ENCODE measurements at regions not wholly inside any gene's neighbourhood (a gene's known extent, or its start where the extent isn't known, plus 50 kb on each side); places are given as distances from the start of the nearest gene placed in this dataset.

DNA sequence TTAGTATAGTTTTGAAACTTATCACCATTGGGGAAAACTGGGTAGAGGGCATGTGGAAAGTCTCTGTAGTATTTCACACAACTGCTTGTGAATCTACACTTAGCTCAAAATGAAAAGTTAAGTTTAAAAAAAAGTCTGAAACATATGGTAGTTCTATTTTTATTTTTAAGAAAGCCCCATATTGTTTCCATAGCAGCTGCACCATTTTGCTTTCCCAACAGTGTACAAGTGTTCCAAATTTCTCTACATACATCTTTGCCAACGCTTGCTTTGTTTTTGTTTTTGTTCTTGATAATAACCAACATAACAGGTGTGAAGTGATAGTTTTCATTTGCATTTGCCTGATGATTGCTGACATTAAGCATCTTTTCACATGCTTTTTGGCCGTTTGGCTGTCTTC, 445.2 kb downstream of the FAM181B start:
- H3K18ac ChIP-seq (ENCODE audit: insufficient read length, low read depth, low read length): no peak overlapping the region
- H2BK20ac ChIP-seq (ENCODE audit: low read depth, low read length, poor library complexity, severe bottlenecking): no peak overlapping the region
- H2BK120ac ChIP-seq (ENCODE audit: low read depth, low read length, poor library complexity, severe bottlenecking): no peak overlapping the region
- H3K79me2 ChIP-seq (ENCODE audit: insufficient read depth, low read length): no peaks in the 10 kb centered on the region
- H3K4me1 ChIP-seq (ENCODE audit: insufficient read depth, low read length): no peaks in the 10 kb centered on the region
- H4K8ac ChIP-seq (replicated peaks; ENCODE audit: insufficient read length, low read depth, low read length): no peak overlapping the region
- H2AFZ ChIP-seq (ENCODE audit: low read length): no peak overlapping the region
- no peak overlapping the region for H3K23ac ChIP-seq (ENCODE audit: insufficient read length, low read depth, low read length)
- no peak overlapping the region for H3K9ac ChIP-seq (ENCODE audit: extremely low read depth, insufficient read length, low read length)
- Mint-ChIP-seq H3K27ac (no peak overlapping the region), H3K27me3 (ENCODE audit: low read depth) (no peaks in the 10 kb centered on the region), H3K4me3 (no peak overlapping the region), H3K9me3 (no peaks in the 10 kb centered on the region; a peak in 2 of 5 replicates), H3K4me1 (no peaks in the 10 kb centered on the region), H3K36me3 (ENCODE audit: insufficient read depth in 1 of 3, low read depth in 3 of 3) (no peaks in the 10 kb centered on the region)
- no peaks in the 10 kb centered on the region for H3K9me3 ChIP-seq (ENCODE audit: control insufficient read depth, low read depth, low read length)
- H2AK5ac ChIP-seq (ENCODE audit: insufficient read length, low read length): no peak overlapping the region
- H3K4ac ChIP-seq (ENCODE audit: low read depth, low read length): no peak overlapping the region
- no peak overlapping the region for H2BK5ac ChIP-seq (ENCODE audit: insufficient read length, low read length)
- H3T11ph ChIP-seq (ENCODE audit: low read length): no peak overlapping the region
- H4K5ac ChIP-seq (ENCODE audit: insufficient read length, low read depth, low read length): no peak overlapping the region
- no peaks in the 10 kb centered on the region for H3K79me1 ChIP-seq (ENCODE audit: insufficient read depth, low read depth, low read length, poor library complexity, severe bottlenecking)
- H2BK15ac ChIP-seq (ENCODE audit: low read depth, low read length): no peak overlapping the region
- TF ChIP-seq, protein P1, sequence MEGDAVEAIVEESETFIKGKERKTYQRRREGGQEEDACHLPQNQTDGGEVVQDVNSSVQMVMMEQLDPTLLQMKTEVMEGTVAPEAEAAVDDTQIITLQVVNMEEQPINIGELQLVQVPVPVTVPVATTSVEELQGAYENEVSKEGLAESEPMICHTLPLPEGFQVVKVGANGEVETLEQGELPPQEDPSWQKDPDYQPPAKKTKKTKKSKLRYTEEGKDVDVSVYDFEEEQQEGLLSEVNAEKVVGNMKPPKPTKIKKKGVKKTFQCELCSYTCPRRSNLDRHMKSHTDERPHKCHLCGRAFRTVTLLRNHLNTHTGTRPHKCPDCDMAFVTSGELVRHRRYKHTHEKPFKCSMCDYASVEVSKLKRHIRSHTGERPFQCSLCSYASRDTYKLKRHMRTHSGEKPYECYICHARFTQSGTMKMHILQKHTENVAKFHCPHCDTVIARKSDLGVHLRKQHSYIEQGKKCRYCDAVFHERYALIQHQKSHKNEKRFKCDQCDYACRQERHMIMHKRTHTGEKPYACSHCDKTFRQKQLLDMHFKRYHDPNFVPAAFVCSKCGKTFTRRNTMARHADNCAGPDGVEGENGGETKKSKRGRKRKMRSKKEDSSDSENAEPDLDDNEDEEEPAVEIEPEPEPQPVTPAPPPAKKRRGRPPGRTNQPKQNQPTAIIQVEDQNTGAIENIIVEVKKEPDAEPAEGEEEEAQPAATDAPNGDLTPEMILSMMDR (conservative IDR thresholded peaks at IDR 0.05): no peak
- H3K56ac ChIP-seq (ENCODE audit: insufficient read length, low read depth, low read length): no peak overlapping the region
- no peak overlapping the region for H3K4me2 ChIP-seq (ENCODE audit: insufficient read depth, insufficient read length, low read length)
- H4K91ac ChIP-seq (ENCODE audit: insufficient read length, low read depth, low read length): no peak overlapping the region
- no peak overlapping the region for H3K14ac ChIP-seq (ENCODE audit: insufficient read depth, low read length)
- DNase-seq: no peak
- H3K23me2 ChIP-seq (ENCODE audit: insufficient read length, low read depth, low read length, poor library complexity, severe bottlenecking): no peaks in the 10 kb centered on the region
- no CpG with 5 or more reads among the region's 2 CpGs for WGBS (ENCODE audit: extremely low coverage, insufficient read length, low lambda C conversion rate)
- no peak overlapping the region for H2BK12ac ChIP-seq (ENCODE audit: insufficient read length, low read depth, low read length)
- no peak overlapping the region for H3K27ac ChIP-seq (ENCODE audit: insufficient read length, low read depth, low read length)
- H3K27me3 ChIP-seq (ENCODE audit: insufficient read depth, low read length): no peaks in the 10 kb centered on the region
- H4K20me1 ChIP-seq (ENCODE audit: control insufficient read depth, insufficient read depth, insufficient read length): no peaks in the 10 kb centered on the region

All from H9 (cell line).